GM19324 (cell line): ENCODE measurements at regions not wholly inside any gene's neighbourhood (a gene's known extent, or its start where the extent isn't known, plus 50 kb on each side); places are given as distances from the start of the nearest gene placed in this dataset.
"Not testable (repeated sequence)": the region's sequence is repeated elsewhere in the genome, so short reads cannot be mapped to it uniquely, and the experiment has no call there.

Experiments
- ATAC-seq: cut with Tn5 transposase; IDR thresholded peaks from one replicate; pipeline ENCODE4 v1.9.1; 2021; ENCODE audit warnings: mild to moderate bottlenecking, moderate library complexity; ENCODE audit not compliant: unreplicated experiment, low FRiP score

GRCh38 chr14:65833267-65833880, 420.8 kb downstream of the FUT8 start:
- ATAC-seq, result no peak

DNA sequence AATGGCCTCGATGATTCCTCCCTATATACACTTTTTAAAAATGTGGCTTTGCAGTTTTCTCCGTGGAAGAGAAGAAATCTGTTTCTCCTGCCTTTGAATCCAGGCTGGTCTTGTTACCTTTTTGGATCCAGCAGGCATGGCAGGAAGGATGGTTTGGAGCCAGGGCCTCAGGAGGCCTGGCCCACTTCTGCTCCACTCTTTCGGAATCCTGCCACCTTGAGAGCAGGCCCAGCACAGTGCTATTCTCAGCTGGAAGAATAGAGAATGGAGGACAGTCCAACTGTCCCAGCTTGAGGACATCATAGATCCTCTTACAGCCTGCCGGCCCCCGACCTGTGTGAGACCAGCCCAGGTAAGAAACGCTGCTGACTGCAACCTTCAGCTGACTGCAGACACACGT, 421.5 kb downstream of the FUT8 start:
- no peak for ATAC-seq

DNA sequence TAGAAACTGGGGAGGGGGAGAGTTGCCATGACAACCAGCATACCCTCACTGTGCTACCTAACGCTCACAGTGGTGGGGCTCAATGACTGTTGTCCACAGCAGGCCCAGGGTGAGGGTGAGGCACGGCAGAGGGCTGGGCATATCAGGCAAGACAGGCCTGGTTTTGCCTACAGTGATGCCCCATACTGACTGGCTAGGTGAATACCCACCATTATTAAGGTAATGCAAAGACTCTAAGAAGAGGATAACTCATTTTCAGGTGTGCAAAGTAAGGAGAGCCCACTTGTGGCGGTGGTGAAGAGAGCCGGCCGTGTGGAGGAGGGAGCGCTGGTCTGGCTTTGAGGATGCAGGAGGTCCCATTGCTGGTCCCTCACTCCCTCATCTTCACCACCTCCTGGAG, 422.3 kb downstream of the FUT8 start:
- ATAC-seq, result no peak

GRCh38 chr14:65835501-65835900, 423.0 kb downstream of the FUT8 start:
- no peak for ATAC-seq

DNA sequence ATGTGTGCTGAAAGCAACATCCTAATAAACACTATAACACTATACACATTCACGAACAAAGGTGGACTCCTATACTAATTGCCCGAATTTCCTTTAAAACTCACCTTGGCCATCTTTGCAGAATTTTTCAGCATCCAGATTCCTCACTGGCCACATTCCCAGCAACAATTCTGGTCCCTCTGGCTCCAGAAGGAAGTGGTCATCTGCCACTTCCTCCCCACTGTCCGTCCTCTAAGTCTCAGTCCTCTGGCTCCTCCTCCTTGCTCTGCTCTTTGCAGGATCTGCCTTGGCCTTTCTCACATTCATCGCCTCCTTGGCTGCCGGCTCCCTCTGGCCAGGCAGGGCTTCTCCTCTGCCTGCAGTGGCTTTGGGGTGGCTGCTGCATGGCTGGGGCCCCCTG, 426.0 kb downstream of the FUT8 start:
- no peak for ATAC-seq

GRCh38 chr14:65840118-65840751, 427.7 kb downstream of the FUT8 start:
- ATAC-seq, result no peak

- no peak for ATAC-seq
Measured at GRCh38 chr14:65840786-65841185, 428.3 kb downstream of the FUT8 start.

- no peak for ATAC-seq
Measured at GRCh38 chr14:65846196-65846868, 433.8 kb downstream of the FUT8 start.

GRCh38 chr14:65847075-65847847, 434.7 kb downstream of the FUT8 start:
- no peak for ATAC-seq

- not testable (repeated sequence) for ATAC-seq
Measured at GRCh38 chr14:65847931-65848330, 435.4 kb downstream of the FUT8 start.

DNA sequence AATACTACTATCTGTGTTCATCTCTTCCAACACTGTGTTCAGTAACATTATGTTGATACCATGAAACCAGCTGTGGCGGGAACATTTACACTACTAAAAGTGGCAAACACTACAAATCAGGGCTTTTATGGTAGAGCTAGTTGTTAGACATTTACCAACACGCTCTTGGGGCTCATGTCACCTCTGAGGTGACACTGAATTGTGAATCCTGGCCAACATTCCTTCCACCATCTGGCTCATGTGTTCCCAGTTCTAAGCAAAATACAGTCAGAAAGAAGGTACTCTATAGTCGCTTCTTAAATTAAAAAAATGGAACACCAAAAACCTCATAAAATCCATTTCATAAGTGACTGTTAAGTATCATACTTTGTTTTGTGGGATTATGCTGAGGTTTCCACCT, 436.6 kb downstream of the FUT8 start:
- no peak for ATAC-seq

GRCh38 chr14:65849558-65849957, 437.0 kb downstream of the FUT8 start:
- no peak for ATAC-seq

DNA sequence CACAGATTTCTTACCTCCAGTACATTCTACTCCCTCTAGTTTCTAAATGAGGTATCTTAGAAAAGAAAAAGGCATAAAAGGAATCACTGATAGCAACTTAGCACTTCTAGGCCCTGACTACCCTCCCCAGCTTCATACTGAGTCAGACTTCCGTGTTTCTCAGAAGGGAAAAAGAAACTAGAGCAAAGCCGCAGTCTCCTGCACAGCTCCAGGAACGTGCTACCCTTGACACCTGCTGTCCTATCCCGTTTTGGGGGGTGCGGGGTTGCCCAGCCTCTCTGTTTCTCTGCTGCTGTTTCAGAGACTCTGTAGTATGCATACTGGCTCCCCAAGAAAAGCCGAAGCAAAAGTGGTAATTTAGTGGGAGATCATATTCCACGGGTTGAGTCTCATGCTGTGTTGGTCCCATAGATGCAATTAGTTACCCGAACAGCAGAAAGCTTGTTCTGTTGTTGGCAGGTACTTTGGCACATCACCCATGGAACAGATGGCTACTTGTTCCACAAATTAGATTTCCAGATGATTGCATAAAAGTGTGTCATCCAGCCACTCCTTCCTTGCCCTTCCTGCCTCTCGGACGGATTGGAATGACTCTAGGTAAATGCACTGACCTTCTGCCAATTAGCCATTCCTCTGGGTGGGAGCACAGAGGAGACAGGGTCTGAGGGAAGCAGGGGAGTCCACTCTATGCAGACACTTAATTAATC, 438.1 kb downstream of the FUT8 start:
- ATAC-seq, result no peak

DNA sequence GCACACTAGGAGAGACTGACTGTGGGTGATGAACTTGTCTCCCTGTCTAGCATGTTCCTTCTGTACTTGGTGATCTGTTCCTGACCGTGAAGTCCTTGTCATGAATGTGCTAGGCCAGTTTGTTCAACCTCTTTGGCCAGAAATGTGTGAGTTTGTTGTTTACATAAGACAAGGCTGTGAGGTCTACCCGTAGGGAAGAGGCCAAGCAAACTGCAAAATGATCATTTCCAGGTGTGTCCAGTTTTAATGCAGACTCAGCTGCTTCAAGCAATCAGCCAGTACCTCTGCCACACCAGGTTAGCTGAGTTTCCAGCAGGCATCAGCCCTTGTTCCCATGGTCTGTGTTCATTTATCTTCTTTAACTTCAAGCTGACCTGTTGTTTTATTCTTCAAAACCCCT, 440.2 kb downstream of the FUT8 start:
- no peak for ATAC-seq

- ATAC-seq, result no peak
Measured at GRCh38 chr14:65853407-65853955, 441.0 kb downstream of the FUT8 start.

DNA sequence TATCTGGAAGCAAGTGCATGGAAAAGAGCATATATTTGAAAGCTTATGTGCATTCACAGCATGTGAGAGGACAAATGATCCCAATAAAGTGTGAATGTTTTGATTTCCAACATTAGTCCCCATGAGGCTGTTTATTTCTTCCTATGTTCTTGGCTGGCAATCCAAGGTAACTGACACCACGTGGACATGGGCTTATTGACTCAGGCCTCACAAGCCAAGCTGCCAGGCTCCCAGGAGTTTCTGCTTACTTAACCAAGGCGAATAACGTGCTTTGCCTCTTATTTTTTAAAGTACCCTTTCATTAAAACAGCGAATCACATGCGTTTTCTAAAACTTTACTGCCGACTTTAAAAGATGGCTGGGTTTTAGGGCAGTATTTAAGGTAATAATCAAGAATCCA, 441.7 kb downstream of the FUT8 start:
- ATAC-seq, result no peak

GRCh38 chr14:65860956-65861611, 448.6 kb downstream of the FUT8 start:
- ATAC-seq, result no peak

- ATAC-seq, result no peak
Measured at GRCh38 chr14:65864549-65864948, 452.0 kb downstream of the FUT8 start.

DNA sequence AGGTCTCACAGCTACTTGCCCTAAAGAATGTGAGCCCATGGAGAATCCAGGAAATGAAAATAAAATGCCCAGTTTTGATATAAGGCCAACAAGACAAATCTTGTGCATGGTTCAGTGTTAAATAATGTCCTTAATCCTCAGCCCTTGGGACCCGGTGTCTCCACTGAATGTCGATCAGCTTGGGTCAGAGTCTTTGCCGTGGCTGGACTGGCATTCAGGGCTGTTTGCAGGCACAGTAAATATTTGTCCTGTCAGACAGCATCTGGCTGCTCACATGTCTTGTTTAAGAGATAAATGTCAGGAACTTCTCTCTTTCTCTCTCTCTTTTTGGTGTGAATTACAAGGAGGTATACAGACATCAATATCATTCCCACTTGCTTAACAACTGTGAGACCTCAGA, 452.5 kb downstream of the FUT8 start:
- ATAC-seq, result no peak

DNA sequence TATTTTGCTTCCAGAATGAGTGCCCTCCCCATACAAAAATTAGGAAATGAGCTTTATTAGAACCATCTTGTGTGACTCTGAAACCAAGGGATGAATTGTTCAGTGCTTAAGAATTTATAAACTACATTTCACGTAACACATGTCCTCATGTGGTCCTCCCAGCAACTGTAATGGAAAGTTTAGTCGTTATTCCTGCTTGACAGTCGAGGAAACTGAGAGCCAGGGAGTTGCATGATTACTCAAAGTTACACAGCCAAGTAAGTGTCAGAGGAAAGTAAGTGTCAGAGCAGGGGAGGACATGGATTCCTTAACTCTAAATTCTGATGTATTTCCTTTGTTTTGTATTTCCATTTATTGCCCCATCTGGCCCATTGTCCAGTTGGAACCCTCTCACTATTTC, 453.9 kb downstream of the FUT8 start:
- no peak for ATAC-seq
